Posterior cingulate gyrus (tissue), 11 donors: ENCODE measurements at regions not wholly inside any gene's neighbourhood (a gene's known extent, or its start where the extent isn't known, plus 50 kb on each side); places are given as distances from the start of the nearest gene placed in this dataset.
"Not testable (repeated sequence)": the region's sequence is repeated elsewhere in the genome, so short reads cannot be mapped to it uniquely, and the experiment has no call there.

Experiments
- DNase-seq, 10 donors: peaks; one replicate each; pipeline versions ENCODE4 v3.0.0 to v3.0.0-alpha.2; 2020 to 2021; ENCODE audit warnings: mixed read lengths in 3 of 10
- intact Hi-C: fragments of 100-400 bp; cut with DNase I; formaldehyde crosslinking; loops from one replicate; pipeline ENCODE4 v1.15.1; 2023

DNA sequence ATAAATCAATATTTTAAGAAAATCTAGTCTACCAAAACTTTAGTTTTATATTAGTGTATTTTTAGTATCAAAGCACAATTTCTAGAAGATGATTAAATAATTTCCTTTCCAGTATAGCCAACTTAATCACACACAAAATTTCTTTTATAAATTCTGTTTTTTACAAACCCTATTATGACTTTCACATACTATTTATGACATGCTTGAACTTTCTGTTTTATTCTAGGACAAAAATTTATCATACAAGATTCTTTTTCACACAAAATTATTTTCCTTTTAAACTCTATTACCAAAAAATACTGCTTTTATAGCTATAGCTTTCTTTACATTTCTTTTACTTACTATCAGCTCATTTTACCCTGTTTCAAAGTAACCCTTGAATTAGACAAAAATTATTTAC, 149.5 kb downstream of the OR13H1 start:
- intact Hi-C loops, result no loop called here
- no peak for DNase-seq

DNA sequence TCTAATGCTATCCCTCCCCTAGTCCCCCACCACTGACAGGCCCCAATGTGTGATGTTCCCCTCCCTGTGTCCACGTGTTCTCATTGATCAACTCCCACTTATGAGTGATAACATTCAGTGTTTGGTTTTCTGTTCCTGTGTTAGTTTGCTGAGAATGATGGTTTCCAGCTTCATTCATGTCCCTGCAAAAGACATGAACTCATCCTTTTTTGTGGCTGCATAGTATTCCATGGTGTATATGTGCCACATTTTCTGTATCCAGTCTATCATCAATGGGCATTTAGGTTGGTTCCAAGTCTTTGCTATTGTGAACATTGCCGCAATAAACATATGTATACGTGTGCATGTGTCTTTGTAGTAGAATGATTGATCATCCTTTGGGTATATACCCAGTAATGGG, 153.1 kb downstream of the OR13H1 start:
- intact Hi-C loops, DNase-seq: not testable (repeated sequence)

DNA sequence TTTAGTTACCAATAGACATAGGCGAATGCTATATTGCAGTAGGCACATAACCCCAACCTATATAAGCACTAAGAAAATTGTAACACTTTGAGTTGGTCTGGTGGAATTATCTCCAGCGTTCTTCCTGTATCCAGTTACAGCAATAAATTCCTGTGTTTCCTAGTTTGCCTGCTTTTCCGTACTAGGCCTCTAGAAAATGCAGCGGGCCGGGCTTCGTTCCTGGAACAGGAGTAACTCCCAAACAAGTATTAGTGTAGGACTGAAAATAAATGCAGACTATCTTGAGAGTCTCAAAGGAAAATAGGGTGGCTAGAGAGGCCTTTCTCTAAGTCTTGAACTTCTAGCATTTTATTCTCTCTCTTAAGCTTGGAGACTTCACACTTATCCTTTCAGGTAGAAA, 159.8 kb downstream of the OR13H1 start:
- no peak for DNase-seq

DNA sequence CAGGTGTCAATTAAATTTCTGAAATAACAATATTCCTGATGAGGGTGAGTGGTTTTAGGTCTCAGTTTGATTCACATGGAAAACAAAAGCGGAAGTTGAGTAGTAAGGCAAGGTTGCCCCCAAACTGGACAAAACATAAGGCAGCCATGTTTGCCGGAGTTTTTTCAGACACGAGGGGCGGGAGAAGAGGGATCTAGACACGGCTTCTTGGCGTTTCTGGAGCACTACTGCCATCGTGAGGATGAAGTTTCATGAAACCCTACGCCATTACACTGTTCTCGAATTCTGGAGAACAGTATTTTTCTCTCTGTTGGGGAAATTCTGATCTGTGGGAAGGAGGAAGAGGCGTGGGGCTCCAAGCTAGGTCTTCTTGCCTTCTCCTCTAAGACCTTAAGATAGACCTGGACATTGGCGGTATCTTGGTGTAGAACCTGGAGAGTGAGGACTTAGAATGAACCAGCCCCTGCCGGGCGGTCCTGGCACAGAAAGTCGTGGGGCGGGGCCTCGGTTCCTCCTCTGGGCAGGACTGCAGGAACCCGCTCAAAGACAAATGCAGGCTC, 160.3 kb downstream of the OR13H1 start:
- DNase-seq, result peak in 7 of 10 donors; percentile 53 to 95 (median 86)
- intact Hi-C loops, result no loop called here

More for the DNA sequence above, 159.8 kb downstream of the OR13H1 start:
- intact Hi-C loops, result no loop called here

- intact Hi-C loops, result no loop called here
- no peak for DNase-seq
These were observed 165.7 kb downstream of the OR13H1 start for GRCh38 chrX:131709553-131709952.

- intact Hi-C loops, result no loop called here
- DNase-seq, result no peak
These were observed 167.6 kb downstream of the OR13H1 start for GRCh38 chrX:131711478-131711867.

GRCh38 chrX:131723646-131724045, 179.8 kb downstream of the OR13H1 start:
- DNase-seq, result no peak
- intact Hi-C loops, result no loop called here

GRCh38 chrX:131724292-131724691, 180.4 kb downstream of the OR13H1 start:
- no peak for DNase-seq
- intact Hi-C loops, result no loop called here

DNA sequence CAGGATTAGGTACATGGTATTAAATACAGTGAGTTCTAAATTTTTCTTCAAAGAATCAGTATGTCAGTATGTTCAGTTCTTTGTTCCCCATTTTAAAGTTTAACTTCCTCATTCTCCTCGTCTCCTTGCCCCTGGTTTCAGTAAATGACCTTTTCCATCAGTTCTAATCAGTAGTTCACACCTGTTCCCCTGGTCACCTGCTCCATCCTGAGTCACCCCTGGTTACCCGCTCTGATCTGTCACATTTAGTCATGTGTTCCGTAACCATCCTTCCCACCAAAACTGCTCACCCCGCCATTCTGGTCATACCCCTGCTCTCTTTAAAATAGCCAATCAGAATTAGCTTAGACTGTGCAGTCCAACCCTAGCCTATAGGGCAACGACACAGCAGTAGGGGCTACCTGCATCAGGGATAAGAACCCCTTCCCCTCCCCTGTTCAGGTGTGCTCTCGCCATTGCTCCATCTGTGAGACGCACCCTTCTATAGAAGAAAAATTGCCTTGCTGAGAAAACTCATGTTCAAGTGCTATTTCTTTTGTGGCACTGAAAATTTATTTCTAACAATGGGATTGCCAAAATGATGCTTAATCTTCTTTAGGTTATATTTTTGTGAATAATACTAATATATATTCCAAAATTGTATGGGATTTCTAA, 181.3 kb downstream of the OR13H1 start:
- intact Hi-C loops, result no loop called here
- no peak for DNase-seq

GRCh38 chrX:131727778-131728177, 183.9 kb downstream of the OR13H1 start:
- no peak for DNase-seq

GRCh38 chrX:131728295-131729145, 184.6 kb downstream of the OR13H1 start:
- peak in 5 of 10 donors; percentile 57 to 92 (median 69) for DNase-seq

More at GRCh38 chrX:131727778-131728177, 183.9 kb downstream of the OR13H1 start:
- intact Hi-C loops, result no loop called here

GRCh38 chrX:131729295-131729694, 185.4 kb downstream of the OR13H1 start:
- intact Hi-C loops, result no loop called here
- peak in 7 of 10 donors; percentile 80 to 98 (median 91) for DNase-seq

More at GRCh38 chrX:131728295-131729145, 184.6 kb downstream of the OR13H1 start:
- intact Hi-C loops, result no loop called here

- peak in 5 of 10 donors; percentile 59 to 92 (median 77) for DNase-seq
These were observed 190.7 kb downstream of the OR13H1 start for GRCh38 chrX:131734621-131735020.

GRCh38 chrX:131735127-131735526, 191.3 kb downstream of the OR13H1 start:
- DNase-seq, result no peak
- intact Hi-C loops, result no loop called here

More at GRCh38 chrX:131734621-131735020, 190.7 kb downstream of the OR13H1 start:
- intact Hi-C loops, result no loop called here

- no peak for DNase-seq
- intact Hi-C loops, result no loop called here
These were observed 195.9 kb downstream of the OR13H1 start for GRCh38 chrX:131739823-131740222.

DNA sequence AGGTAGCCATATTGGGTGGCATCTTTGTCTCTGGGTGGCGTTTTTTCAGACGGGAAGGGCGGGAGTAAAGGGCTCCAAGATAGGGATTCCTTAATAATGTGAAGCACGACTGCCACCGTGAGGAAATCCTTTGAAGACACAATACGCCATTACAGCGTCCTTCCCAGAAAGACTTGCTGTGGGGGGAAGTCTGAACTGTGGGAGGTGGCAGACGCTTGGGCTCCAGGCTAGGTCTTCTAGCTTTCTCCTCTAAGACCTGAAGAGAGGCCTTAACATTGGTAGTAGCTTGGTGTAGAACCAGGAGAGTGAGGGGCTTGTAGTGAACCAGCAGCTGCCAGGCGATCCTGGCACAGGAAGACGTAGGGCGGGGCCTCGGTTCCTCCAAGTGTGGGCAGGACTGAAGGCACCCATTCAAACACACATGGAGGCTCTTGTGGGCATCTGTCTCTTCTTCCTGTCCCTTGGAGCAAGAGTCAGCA, 197.3 kb downstream of the OR13H1 start:
- peak in 7 of 10 donors; percentile 50 to 95 (median 84) for DNase-seq
- intact Hi-C loops, result no loop called here

- DNase-seq, result no peak
- intact Hi-C loops, result no loop called here
These were observed 202.1 kb downstream of the OR13H1 start for GRCh38 chrX:131745942-131746489.

DNA sequence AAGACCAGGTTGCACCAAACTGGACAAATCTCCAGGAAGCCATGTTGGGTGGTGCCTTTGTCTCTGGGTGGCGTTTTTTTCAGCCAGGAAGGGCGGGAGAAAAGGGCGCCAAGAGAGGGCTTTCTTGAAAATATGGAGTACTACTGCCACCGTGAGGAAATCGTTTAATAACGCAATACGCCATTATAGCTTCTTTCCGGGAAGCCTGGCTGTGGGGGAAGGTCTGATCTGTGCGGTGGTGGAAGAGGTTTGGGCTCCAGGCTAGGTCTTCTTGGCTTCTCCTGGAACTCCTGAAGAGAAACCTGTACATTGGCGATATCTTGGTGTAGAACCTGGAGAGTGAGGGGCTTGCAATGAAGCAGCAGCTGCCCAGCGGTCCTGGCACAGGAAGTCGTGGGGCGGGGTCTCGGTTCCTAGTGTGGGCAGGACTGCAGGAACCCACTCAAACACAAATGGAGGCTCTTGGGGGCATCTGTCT, 202.7 kb downstream of the OR13H1 start:
- intact Hi-C loops, result no loop called here
- DNase-seq, result peak in 7 of 10 donors; percentile 58 to 96 (median 85)

DNA sequence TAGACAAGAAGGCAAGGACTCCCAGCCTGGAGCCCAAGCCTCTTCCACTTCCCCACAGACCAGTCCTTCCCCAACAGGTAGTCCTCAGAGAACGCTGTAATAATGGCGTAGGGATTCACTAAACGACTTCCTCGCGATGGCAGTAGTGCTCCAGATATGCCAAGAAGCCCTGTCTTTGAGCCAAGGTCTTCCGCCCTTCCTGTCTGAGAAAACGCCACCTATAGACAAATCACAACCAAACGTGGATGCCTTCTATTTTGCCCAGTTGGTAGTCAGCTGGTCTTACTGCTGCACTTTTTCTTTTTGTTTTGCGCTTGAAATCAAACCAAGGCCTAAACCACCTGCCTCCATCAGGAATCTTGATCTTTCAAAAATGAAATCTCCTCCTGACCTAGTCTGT, 203.3 kb downstream of the OR13H1 start:
- intact Hi-C loops, result no loop called here
- peak in 5 of 10 donors; percentile 68 to 93 (median 76) for DNase-seq

DNA sequence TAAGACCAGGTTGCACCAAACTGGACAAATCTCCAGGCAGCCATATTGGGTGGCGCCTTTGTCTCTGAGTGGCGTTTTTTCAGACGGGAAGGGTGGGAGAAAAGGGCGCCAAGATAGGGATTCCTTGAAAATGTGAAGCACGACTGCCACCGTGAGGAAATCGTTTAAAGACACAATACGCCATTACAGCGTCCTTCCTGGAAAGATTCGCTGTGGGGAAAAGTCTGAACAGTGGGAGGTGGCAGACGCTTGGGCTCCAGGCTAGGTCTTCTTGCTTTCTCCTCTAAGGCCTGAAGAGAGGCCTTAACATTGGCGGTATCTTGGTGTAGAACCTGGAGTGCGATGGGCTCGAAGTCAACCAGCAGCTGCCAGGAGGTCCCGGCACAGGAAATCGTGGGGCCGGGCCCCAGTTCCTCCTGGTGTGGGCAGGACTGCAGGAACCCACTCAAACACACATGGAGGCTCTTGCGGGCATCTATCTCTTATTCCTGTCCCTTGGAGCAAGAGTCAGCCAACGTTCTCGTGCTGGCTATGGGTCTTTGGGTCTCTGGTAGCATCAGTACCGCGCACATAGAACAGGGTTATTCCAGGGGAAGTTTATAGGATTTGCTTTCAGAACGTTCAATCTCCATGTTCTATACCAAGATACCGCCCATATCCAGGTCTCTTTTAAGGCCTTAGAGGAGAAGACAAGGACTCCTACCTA, 208.8 kb downstream of the OR13H1 start:
- peak in 7 of 10 donors; percentile 48 to 94 (median 72) for DNase-seq
- intact Hi-C loops, result no loop called here
